Right lobe of liver (tissue), 6 donors: ENCODE measurements at regions not wholly inside any gene's neighbourhood (a gene's known extent, or its start where the extent isn't known, plus 50 kb on each side); places are given as distances from the start of the nearest gene placed in this dataset.
A peak's percentile ranks its signal among the peaks of the same experiment; 100 is the strongest.

ENCODE experiments used
- ATAC-seq, 4 donors: fragments of 200-7000 bp; cut with Tn5 transposase; one replicate each; pipeline ENCODE4 v1.9.1; 2020; ENCODE audit warnings: mild to moderate bottlenecking in 4 of 4, moderate library complexity in 4 of 4
- DNase-seq, 3 donors: peaks; one replicate each; pipeline ENCODE4 v3.0.0-alpha.2; 2020
- H3K27ac ChIP-seq, 3 donors: fragments of 200-600 bp; one replicate each; pipeline ENCODE4 v1.8.0; 2022
- H3K27me3 ChIP-seq, 2 donors: fragments of 200-600 bp; one replicate each; pipeline ENCODE4 v1.8.0; 2022
- H3K36me3 ChIP-seq, 4 donors: fragments of 200-600 bp; sonication (generic) in 1 of 4; one replicate each; pipeline versions ENCODE4 v1.5.1 to v1.8.0; 2017 to 2022; ENCODE audit warnings: control low read depth in 1 of 4
- H3K4me1 ChIP-seq, 4 donors: fragments of 200-600 bp; sonication (generic) in 1 of 4; one replicate each; pipeline versions ENCODE4 v1.5.1 to v1.8.0; 2017 to 2022; ENCODE audit warnings: control low read depth in 1 of 4
- H3K4me3 ChIP-seq, 3 donors: fragments of 200-600 bp; one replicate each; pipeline ENCODE4 v1.8.0; 2022
- H3K9me3 ChIP-seq, 4 donors: fragments of 200-600 bp; sonication (generic) in 1 of 4; one replicate each; pipeline versions ENCODE4 v1.5.1 to v1.8.0; 2017 to 2022; ENCODE audit warnings: control low read depth in 1 of 4
- CTCF ChIP-seq, 4 donors: fragments of 200-600 bp in 3 of 4; fragments of 450-650 bp in 1 of 4; IDR thresholded peaks; one replicate each; pipeline versions ENCODE4 v1.5.1 to v1.8.0; 2016 to 2022; ENCODE audit warnings: antibody characterized with exemption in 4 of 4, mild to moderate bottlenecking in 2 of 4
- POLR2A ChIP-seq: fragments of 450-650 bp; IDR thresholded peaks from one replicate; pipeline ENCODE4 v1.6.1; 2017; ENCODE audit warnings: antibody characterized with exemption, mild to moderate bottlenecking
- whole genome bisulfite sequencing: methylation state at CpG from one replicate; pipeline ENCODE4 v1.1.6; 2018; ENCODE audit warnings: low coverage, low lambda C conversion rate; ENCODE audit not compliant: insufficient coverage; ENCODE audit errors: missing lambda C conversion rate; 5-methylcytosine and 5-hydroxymethylcytosine counted together
- intact Hi-C, 2 donors: fragments of 100-400 bp; cut with DNase I; formaldehyde crosslinking; loops; one replicate each; pipeline versions ENCODE4 v1.11.2 to v1.14.1; 2022
- donor health status: DM: no; HTN: yes; CAD: no.
- donor health status: DM: no; HTN: no; CAD: no.
- donor health status: DM: no; HTN: no; CAD: no.
- donor health status: DM: no; HTN: yes; CAD: no.
- donor health status: DM: no; HTN: yes; CAD: no.

GRCh38 chr1:193625255-193625654 lies 438.8 kb upstream of the B3GALT2 start:
- H3K4me3 ChIP-seq = no peak overlapping the region
- intact Hi-C loops = no loop called here
- no peaks in the 10 kb centered on the region for H3K36me3 ChIP-seq
- WGBS = 50% methylated on average over 3 of the region's 4 CpGs
- DNase-seq (no peak), ATAC-seq (no peak)
- H3K9me3 ChIP-seq = no peaks in the 10 kb centered on the region
- TF ChIP-seq CTCF (IDR thresholded peaks at IDR 0.05) (no peak), POLR2A (no peak)
- H3K27me3 ChIP-seq = no peaks in the 10 kb centered on the region
- H3K4me1 ChIP-seq = no peaks in the 10 kb centered on the region
- no peak overlapping the region for H3K27ac ChIP-seq

- DNase-seq (no peak), ATAC-seq (no peak)
- no peaks in the 10 kb centered on the region for H3K36me3 ChIP-seq
- H3K9me3 ChIP-seq = no peaks in the 10 kb centered on the region
- no peaks in the 10 kb centered on the region for H3K27me3 ChIP-seq
- intact Hi-C loops = no loop called here
- H3K4me3 ChIP-seq = no peak overlapping the region
- no peak overlapping the region for H3K27ac ChIP-seq
- H3K4me1 ChIP-seq = no peaks in the 10 kb centered on the region
- 100% methylated on average over 2 of the region's 2 CpGs for WGBS
- TF ChIP-seq CTCF (IDR thresholded peaks at IDR 0.05) = no peak
- TF ChIP-seq POLR2A = no peak
Observed at GRCh38 chr1:193619911-193620310, 433.5 kb upstream of the B3GALT2 start.

- Histone ChIP-seq H3K4me3 (no peak overlapping the region), H3K9me3 (no peaks in the 10 kb centered on the region), H3K27me3 (no peaks in the 10 kb centered on the region), H3K36me3 (no peaks in the 10 kb centered on the region), H3K4me1 (no peaks in the 10 kb centered on the region), H3K27ac (no peak overlapping the region)
- 62% methylated on average over 2 of the region's 2 CpGs for WGBS
- TF ChIP-seq POLR2A = no peak
- TF ChIP-seq CTCF (IDR thresholded peaks at IDR 0.05) = no peak
- DNase-seq (no peak), ATAC-seq (peak in 1 of 4 donors; percentile 25)
- intact Hi-C loops = no loop called here
Observed at GRCh38 chr1:193614817-193615216, 428.4 kb upstream of the B3GALT2 start.

GRCh38 chr1:193614275-193614674 lies 427.9 kb upstream of the B3GALT2 start:
- no peaks in the 10 kb centered on the region for H3K27me3 ChIP-seq
- H3K36me3 ChIP-seq = no peaks in the 10 kb centered on the region
- H3K4me1 ChIP-seq = peaks cover 0 to 2% (median 0%) of the 10 kb centered on the region in 4 donors
- H3K4me3 ChIP-seq = no peak overlapping the region
- H3K27ac ChIP-seq = no peak overlapping the region
- H3K9me3 ChIP-seq = no peaks in the 10 kb centered on the region
- intact Hi-C loops = no loop called here
- 86% methylated on average over 3 of the region's 3 CpGs for WGBS
- ATAC-seq (no peak), DNase-seq (no peak)
- TF ChIP-seq POLR2A (no peak), CTCF (IDR thresholded peaks at IDR 0.05) (no peak)

GRCh38 chr1:193613041-193613440 lies 426.6 kb upstream of the B3GALT2 start:
- Histone ChIP-seq H3K27me3 (no peaks in the 10 kb centered on the region), H3K4me1 (peaks cover 0 to 3% (median 0%) of the 10 kb centered on the region in 4 donors), H3K27ac (no peak overlapping the region), H3K36me3 (no peaks in the 10 kb centered on the region), H3K4me3 (no peak overlapping the region), H3K9me3 (no peaks in the 10 kb centered on the region)
- ATAC-seq = no peak
- no peak for DNase-seq
- intact Hi-C loops = no loop called here
- 91% methylated on average over 2 of the region's 2 CpGs for WGBS
- TF ChIP-seq POLR2A = no peak
- TF ChIP-seq CTCF (IDR thresholded peaks at IDR 0.05) = no peak
